Retinal pigment epithelial cell (primary cell): ENCODE measurements at regions not wholly inside any gene's neighbourhood (a gene's known extent, or its start where the extent isn't known, plus 50 kb on each side); places are given as distances from the start of the nearest gene placed in this dataset.

ENCODE experiments used
- DNase-seq: peaks from one replicate; pipeline ENCODE4 v3.0.0-alpha.2; 2010; ENCODE audit warnings: low read depth
- H3K4me3 ChIP-seq: 2 replicates; pipeline ENCODE4 v1.5.1; 2011; ENCODE audit warnings: mild to moderate bottlenecking, low read length, control low read depth, moderate library complexity
- CTCF ChIP-seq: conservative IDR thresholded peaks from 2 replicates; pipeline ENCODE4 v1.5.1; 2011; ENCODE audit warnings: low read depth, low read length, control low read depth, inconsistent platforms

DNA sequence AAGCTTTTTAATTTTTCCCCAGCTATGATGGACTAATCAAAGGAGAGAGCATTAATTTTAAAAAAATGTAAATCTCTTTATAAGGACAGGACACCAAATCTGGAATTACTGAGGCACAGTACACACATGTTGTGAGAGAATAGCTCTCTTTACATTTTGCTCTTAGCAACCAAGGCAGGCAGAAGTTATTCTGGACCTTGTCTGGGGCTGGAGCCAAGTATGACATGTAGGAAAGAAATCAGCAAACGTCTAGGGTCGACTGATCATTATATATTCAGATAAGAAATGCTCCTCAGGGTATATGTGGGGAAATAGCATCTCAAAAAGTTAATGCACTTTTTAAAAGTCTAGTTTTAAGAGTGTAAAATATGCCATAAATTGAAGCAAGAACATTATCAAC lies 1330.0 kb upstream of the CELF4 start:
- TF ChIP-seq CTCF: no peak
- no peak overlapping the region for H3K4me3 ChIP-seq
- no peak for DNase-seq

- TF ChIP-seq CTCF: no peak
- H3K4me3 ChIP-seq: no peak overlapping the region
- no peak for DNase-seq
Observed at GRCh38 chr18:38887671-38888020, 1322.0 kb upstream of the CELF4 start.

DNA sequence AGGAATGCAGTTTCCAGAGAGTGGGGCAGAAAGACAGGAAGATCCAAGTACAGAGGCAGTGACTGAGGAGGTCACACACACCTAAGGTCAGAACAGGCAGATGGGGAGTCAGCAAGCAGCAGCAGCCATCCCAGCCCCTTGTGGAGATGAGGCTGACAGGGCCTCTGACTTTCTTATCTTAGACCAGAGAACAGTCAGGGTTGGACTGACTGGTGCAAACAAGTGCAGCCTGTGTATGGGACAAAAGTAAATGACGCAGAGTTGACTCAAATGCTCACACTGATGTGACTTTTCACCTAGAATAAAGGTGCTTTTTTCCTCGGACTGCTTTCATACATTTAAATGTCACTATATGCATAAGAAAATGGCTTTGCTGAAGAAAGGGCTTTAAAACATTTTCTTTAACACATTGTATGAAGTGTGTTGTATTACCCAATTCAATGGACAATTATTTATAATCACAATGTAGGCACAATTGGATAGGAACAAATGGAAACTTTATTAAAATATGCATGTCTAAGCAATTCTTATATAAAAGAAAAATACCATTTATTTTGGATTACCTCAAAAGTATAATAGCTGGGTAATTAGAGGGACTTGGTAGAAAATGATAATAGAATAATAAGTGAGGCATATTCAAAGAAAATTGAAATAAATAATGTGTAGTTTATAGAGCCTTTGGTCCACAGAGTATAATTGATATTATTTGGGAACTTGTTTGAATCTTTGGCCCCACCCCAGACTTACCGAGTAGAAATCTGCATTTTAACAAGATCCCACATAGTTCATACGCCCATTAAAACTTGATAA lies 1321.5 kb upstream of the CELF4 start:
- no peak for DNase-seq
- H3K4me3 ChIP-seq: no peak overlapping the region
- TF ChIP-seq CTCF: no peak

DNA sequence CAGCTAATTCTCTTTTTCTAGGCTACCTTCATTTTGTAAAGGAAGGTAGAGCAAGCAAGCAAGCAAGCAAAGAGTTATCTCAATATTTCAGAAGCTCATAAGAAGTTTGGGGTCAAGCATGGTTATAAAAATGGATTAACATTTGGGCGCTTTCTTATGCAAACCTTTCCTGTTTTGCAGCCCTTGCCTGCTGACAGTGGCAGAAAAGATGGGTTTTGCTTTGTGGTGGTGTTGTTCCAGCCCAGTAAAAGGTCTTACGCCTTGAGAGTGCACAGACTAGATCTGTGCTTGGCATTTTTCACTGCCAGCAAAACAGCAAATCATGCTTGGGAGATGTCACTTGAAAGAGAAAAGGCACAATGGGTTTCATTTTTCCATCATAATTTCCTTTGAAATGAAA lies 1320.6 kb upstream of the CELF4 start:
- no peak overlapping the region for H3K4me3 ChIP-seq
- TF ChIP-seq CTCF: no peak
- DNase-seq: no peak

DNA sequence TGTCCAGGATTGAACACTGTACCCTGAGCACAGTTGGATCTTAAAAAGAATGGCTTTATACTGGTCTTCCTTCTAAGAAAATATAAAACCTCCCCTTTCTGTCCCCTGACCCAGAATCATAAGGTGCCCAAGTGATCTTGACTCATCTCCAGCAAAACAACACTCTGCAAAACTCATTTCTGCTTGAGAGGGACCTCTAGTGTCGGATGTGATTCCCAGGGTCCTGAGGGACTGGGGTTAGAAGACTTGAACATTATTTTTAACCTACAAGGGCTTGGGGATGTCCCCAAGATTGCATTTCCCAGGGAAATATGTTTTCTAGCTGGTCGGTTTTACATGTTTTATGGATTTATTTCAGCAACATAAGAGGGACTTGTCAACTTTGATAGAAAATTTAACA lies 1318.5 kb upstream of the CELF4 start:
- H3K4me3 ChIP-seq: no peak overlapping the region
- TF ChIP-seq CTCF: no peak
- no peak for DNase-seq

- no peak for DNase-seq
- TF ChIP-seq CTCF: no peak
- no peak overlapping the region for H3K4me3 ChIP-seq
Observed at GRCh38 chr18:38883111-38883510, 1317.5 kb upstream of the CELF4 start.

GRCh38 chr18:38879871-38880270 lies 1314.3 kb upstream of the CELF4 start:
- DNase-seq: no peak
- TF ChIP-seq CTCF: no peak
- H3K4me3 ChIP-seq: no peak overlapping the region
